ENCODE measurements at regions not wholly inside any gene's neighbourhood (a gene's known extent, or its start where the extent isn't known, plus 50 kb on each side); places are given as distances from the start of the nearest gene placed in this dataset.

GRCh38 chr4:183852910-183853547, 52.1 kb upstream of the STOX2 start:
- DNase-seq = no peak

- no peak for DNase-seq
These were observed 51.6 kb upstream of the STOX2 start for GRCh38 chr4:183853548-183853940.
